ENCODE measurements at regions not wholly inside any gene's neighbourhood (a gene's known extent, or its start where the extent isn't known, plus 50 kb on each side); places are given as distances from the start of the nearest gene placed in this dataset.

- no peak overlapping the region for H3K4me2 ChIP-seq (ENCODE audit: low read length)
- no peak overlapping the region for H2AFZ ChIP-seq
- H3K27me3 ChIP-seq (ENCODE audit: control insufficient read depth, insufficient read depth, low read length) = no peaks in the 10 kb centered on the region
- no peak overlapping the region for H3K4me3 ChIP-seq (ENCODE audit: low read depth, low read length)
- H3K9ac ChIP-seq = no peak overlapping the region
- no peaks in the 10 kb centered on the region for H3K4me1 ChIP-seq
- no peaks in the 10 kb centered on the region for H3K9me3 ChIP-seq (ENCODE audit: control insufficient read depth, low read length)
- no peaks in the 10 kb centered on the region for H3K79me2 ChIP-seq
- no peak for TF ChIP-seq CTCF (IDR thresholded peaks at IDR 0.05)
- H3K36me3 ChIP-seq (ENCODE audit: control insufficient read depth, insufficient read depth, low read length) = no peaks in the 10 kb centered on the region
- H3K27ac ChIP-seq = no peak overlapping the region
Measured at GRCh38 chr2:217101972-217102371, 242.1 kb upstream of the TNP1 start.

- H3K27ac ChIP-seq = no peak overlapping the region
- no peaks in the 10 kb centered on the region for H3K27me3 ChIP-seq (ENCODE audit: control insufficient read depth, insufficient read depth, low read length)
- no peak overlapping the region for H3K4me3 ChIP-seq (ENCODE audit: low read depth, low read length)
- no peak for TF ChIP-seq CTCF (IDR thresholded peaks at IDR 0.05)
- H3K4me2 ChIP-seq (ENCODE audit: low read length) = no peak overlapping the region
- H3K9ac ChIP-seq = no peak overlapping the region
- no peaks in the 10 kb centered on the region for H3K79me2 ChIP-seq
- no peaks in the 10 kb centered on the region for H3K4me1 ChIP-seq
- H3K36me3 ChIP-seq (ENCODE audit: control insufficient read depth, insufficient read depth, low read length) = no peaks in the 10 kb centered on the region
- no peaks in the 10 kb centered on the region for H3K9me3 ChIP-seq (ENCODE audit: control insufficient read depth, low read length)
- no peak overlapping the region for H2AFZ ChIP-seq
Measured at GRCh38 chr2:217099561-217099960, 239.7 kb upstream of the TNP1 start.

GRCh38 chr2:217098435-217098834 is 238.6 kb upstream of the TNP1 start:
- Histone ChIP-seq H3K79me2 (no peaks in the 10 kb centered on the region), H3K27me3 (ENCODE audit: control insufficient read depth, insufficient read depth, low read length) (no peaks in the 10 kb centered on the region), H3K9me3 (ENCODE audit: control insufficient read depth, low read length) (no peaks in the 10 kb centered on the region), H3K27ac (no peak overlapping the region), H2AFZ (no peak overlapping the region), H3K4me2 (ENCODE audit: low read length) (no peak overlapping the region), H3K9ac (no peak overlapping the region), H3K4me3 (ENCODE audit: low read depth, low read length) (no peak overlapping the region), H3K36me3 (ENCODE audit: control insufficient read depth, insufficient read depth, low read length) (no peaks in the 10 kb centered on the region), H3K4me1 (no peaks in the 10 kb centered on the region)
- TF ChIP-seq CTCF (IDR thresholded peaks at IDR 0.05) = no peak

GRCh38 chr2:217097346-217097745 is 237.5 kb upstream of the TNP1 start:
- Histone ChIP-seq H3K4me2 (ENCODE audit: low read length) (no peak overlapping the region), H3K4me3 (ENCODE audit: low read depth, low read length) (no peak overlapping the region), H3K9ac (no peak overlapping the region), H2AFZ (no peak overlapping the region), H3K27ac (no peak overlapping the region), H3K9me3 (ENCODE audit: control insufficient read depth, low read length) (no peaks in the 10 kb centered on the region), H3K27me3 (ENCODE audit: control insufficient read depth, insufficient read depth, low read length) (no peaks in the 10 kb centered on the region), H3K36me3 (ENCODE audit: control insufficient read depth, insufficient read depth, low read length) (no peaks in the 10 kb centered on the region), H3K79me2 (no peaks in the 10 kb centered on the region), H3K4me1 (no peaks in the 10 kb centered on the region)
- TF ChIP-seq CTCF (IDR thresholded peaks at IDR 0.05) = no peak

GRCh38 chr2:217096474-217097225 is 236.8 kb upstream of the TNP1 start:
- no peaks in the 10 kb centered on the region for H3K27me3 ChIP-seq (ENCODE audit: control insufficient read depth, insufficient read depth, low read length)
- no peak overlapping the region for H2AFZ ChIP-seq
- H3K4me1 ChIP-seq = no peaks in the 10 kb centered on the region
- H3K27ac ChIP-seq = no peak overlapping the region
- H3K79me2 ChIP-seq = no peaks in the 10 kb centered on the region
- H3K9me3 ChIP-seq (ENCODE audit: control insufficient read depth, low read length) = no peaks in the 10 kb centered on the region
- TF ChIP-seq CTCF (IDR thresholded peaks at IDR 0.05) = no peak
- no peaks in the 10 kb centered on the region for H3K36me3 ChIP-seq (ENCODE audit: control insufficient read depth, insufficient read depth, low read length)
- no peak overlapping the region for H3K4me2 ChIP-seq (ENCODE audit: low read length)
- H3K4me3 ChIP-seq (ENCODE audit: low read depth, low read length) = no peak overlapping the region
- H3K9ac ChIP-seq = no peak overlapping the region
